HK-2 (cell line): ENCODE measurements at regions not wholly inside any gene's neighbourhood (a gene's known extent, or its start where the extent isn't known, plus 50 kb on each side); places are given as distances from the start of the nearest gene placed in this dataset.
"Not testable (repeated sequence)": the region's sequence is repeated elsewhere in the genome, so short reads cannot be mapped to it uniquely, and the experiment has no call there.

Source experiments
- DNase-seq: peaks from one replicate; pipeline ENCODE4 v3.0.0-alpha.2; 2018; ENCODE audit not compliant: unreplicated experiment

DNA sequence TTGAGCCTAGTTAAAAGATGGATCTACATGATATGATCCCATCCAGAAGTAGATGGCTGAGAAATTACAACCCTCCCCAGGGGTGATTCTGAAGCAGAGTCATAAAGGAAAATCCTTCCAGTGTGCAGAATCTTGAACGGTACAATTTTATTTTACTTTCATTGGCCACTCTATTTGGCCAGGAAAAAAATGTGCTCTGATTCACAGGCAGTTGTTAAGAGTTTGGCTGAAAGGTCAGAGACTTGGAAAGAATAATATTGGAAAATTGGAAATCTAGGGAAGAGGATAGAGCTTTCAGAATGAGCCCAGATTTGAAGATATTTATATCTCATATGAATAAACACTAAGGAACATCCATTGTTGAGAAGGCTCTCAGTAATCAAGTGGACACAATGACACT lies 1299.3 kb upstream of the GJE1 start:
- no peak for DNase-seq

DNA sequence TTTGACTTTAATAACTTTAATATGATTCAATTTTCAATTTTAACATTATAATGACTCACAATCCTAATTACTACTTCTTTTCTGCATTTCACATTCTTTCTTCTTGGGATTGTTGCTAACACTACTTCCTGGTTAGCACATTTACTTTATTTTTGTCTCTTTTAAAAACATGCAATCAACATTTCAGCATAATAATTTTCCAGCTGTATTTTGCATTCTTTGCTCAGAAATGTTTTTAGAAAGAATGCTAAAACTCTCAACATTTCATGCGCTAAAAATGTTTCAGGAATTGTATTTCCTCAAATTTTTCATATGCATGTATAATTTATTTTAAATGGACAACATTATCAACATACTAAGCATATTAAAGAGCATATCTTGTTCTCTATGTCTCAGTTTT lies 1302.1 kb upstream of the GJE1 start:
- DNase-seq: no peak

DNA sequence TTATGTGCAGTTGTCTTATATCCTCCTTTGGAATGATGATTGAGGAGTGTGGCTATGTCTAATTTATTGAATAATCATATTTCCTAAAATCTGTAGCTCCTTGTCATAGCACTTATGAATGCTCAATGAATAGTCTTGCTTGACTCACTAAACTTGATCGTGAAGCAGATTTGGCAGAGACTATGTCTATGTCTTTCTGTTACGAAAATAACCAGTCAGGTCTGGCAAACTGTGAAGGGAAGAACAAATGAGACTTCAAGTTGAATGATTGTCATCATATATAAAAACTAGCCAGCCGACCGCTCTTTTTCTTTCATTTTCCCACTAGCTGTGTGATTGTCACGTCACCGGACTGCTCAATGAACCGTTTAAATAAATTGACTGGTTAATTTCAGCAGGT lies 1303.9 kb upstream of the GJE1 start:
- no peak for DNase-seq

DNA sequence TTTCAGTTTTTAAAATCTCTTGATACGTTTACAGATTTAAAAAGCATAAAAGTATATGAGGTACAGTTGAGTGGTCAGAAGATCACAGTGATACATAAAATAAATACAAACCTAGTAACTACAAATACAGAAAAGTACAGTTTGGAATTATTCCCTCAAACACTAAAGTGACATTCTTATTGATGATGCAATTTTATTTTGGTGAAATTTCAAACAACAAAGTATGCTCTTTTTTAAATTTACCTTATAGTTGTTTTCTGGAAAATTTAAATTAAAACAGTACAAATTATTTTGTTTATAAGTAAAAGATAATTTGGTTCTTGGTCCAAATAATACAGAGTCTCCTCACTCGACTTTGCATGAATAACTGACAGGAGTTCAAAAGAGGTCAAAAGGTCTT lies 1305.1 kb upstream of the GJE1 start:
- no peak for DNase-seq

DNA sequence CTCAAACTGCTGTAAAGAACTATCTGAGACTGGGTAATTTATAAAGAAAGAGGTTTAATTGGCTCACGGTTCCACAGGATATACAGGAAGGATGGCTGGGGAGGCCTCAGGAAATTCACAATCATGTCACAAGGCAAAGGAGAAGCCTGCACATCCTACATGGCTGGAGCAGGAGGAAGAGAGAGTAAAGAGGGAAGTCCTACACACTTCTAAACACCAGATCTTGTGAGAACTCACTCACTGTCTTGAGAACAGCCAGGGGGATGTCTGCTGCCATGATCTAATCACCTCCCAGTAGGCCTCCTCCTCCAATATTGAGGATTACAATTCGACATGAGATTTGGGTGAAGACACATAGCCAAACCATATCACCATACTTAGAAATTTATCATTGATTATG lies 1307.0 kb upstream of the GJE1 start:
- no peak for DNase-seq

DNA sequence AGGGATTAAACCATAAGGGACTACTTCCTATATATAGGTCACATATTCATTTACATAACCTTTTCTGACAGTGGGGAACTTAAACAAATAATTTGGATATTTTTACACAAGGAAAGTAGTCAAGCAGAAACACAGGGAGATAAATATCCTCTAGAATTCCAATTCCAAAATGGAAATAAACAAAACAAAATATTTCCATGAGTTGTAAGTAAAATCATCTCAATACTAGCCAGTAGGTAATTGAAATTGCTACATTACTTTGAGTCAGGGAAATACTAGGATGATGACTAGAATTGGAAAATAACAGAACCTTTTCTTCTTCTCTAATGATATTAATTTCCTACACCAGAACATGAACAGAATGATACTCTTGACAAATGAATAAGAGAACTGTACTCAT lies 1308.1 kb upstream of the GJE1 start:
- DNase-seq: no peak

DNA sequence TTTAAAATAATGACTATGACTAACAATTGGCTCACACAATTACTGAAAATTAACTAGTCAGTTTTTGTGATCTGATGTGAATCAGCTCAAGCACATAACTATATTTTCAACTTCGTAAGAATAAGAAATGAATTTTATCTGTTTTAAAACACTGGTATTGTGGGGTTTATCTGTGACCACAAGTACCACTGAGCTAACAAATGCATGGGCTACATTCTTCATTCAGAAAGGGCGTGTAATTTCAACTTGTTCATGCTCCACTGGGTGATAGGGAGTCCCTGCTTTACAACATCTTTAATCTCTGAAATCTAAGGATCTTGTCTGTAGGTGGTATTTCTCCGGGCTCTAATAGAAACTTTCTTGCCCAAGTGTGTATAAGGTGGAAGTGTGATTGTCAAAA lies 1311.5 kb upstream of the GJE1 start:
- DNase-seq: no peak

DNA sequence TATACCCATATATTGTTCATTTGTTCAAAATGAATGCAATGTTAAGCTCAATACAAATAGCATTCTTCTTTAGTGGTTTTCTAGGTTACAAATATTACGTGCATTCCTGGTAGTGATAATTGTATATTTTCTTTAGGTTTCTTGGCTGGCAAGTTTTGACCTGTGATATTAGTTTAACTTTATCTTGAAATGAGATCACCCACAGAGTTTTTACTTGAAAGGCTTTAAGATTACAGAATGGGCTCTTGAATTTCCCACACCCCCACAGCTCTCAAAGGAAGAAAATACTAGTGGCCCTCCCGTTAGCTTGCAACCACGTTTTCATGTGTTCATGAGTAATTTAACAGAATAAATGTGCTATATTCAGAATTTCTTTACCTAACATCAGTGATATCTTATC lies 1315.5 kb upstream of the GJE1 start:
- DNase-seq: no peak

DNA sequence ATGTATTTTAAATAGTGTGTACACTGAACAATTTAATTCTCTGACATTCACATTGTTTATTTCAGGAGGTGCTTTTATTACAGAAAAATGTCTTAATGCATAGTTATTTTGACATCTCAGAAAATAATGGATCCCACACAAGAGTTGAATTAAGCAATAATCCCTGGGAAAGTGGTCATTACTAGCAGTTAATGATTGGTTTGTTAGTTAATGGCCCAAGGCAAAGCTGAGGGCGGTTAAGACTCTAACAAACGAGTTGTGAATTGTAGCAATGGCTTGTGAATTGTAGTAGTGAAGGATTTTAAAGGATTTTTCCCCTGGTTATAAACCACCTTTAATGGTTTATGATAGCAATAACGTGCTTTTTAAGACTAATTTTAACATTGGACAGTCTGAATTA lies 1316.0 kb upstream of the GJE1 start:
- DNase-seq: no peak

DNA sequence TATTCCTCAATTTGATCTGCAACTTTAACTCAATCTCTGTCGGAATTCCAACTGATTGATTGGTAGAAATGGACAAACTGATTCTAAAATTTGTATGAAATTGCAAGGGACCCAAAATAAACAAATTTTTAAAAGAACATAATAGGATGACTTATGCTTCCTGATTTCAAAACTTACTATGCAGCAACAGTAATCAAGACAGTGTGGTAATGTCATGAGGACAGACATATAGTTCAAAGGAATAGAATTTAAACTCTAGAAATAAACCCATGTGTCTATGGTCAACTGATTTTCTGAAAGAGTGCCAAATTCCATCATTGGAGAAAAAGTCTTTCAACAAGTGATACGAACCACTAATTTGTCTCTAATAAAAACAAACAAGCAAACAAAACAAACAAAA lies 1320.1 kb upstream of the GJE1 start:
- no peak for DNase-seq

DNA sequence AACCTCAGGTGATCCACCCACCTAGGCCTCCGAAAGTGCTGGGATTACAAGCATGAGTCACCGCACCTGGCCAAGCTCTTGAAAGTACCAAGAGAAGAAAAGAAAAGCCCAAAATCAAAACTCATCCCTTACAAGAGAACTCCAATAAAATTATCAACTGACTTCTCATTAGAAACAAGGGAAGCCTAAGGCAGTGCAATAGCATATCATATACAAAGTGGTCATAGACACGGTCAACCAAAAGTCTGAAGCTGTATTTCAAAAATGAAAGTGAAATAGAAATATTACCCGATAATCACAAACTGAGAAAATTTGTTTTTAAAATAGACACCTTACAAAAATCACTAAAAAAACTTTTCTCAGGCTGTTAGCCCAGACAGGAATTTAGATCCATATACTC lies 1321.1 kb upstream of the GJE1 start:
- DNase-seq: no peak

DNA sequence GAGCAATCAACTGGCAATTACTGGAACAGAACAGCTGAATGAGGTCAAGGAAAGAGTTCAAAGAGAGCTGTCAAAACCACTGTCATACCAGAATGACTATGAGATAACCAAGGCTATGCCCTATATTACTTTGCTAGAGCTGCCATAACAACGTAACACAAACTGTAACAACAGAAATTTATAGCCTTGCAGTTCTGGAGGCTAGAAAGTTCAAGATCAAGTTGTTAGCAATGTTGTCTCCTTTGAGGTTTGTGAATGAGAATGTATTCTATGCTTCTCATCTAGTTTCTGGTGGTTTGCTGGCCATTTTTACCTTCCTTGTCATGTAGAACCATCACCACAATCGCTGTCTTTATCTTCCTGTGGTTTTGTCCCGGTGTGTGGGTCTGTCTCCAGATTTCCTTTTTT lies 1323.0 kb upstream of the GJE1 start:
- no peak for DNase-seq

DNA sequence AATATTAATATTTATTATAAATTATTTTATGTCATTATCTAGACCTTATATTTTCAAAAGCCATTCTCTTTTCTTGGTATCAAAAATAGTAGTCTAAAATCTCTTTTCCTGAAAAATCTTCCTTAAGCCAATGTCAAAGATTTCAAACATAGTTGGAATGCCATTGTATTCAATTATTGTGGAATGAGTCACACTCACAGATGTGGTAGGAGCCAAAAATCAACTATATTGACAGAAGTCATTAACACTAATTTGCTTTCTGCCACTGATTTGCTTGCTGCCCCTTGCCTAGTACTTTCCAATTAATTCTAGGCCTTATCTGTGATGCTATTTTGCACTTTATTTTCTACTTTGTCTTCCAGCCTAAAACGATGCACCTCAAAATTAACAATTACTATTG lies 1326.3 kb upstream of the GJE1 start:
- DNase-seq: no peak

DNA sequence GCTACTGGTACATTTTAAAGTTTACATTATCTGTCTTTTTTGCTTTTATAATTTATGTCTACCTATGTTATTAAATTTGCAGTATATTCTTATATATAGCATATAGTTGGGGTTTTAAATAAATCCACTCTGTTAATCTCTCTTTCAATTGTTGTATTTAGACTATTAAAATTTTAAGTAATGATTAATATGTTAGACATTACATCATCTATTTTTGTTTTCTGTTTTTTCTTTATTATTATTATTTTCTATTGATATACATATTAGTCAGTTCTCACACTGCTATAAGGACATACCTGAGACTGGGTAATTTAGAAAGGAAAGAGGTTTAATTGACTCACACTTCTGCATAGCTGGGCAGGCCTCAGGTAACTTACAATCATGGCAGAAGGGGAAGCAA lies 1338.2 kb upstream of the GJE1 start:
- DNase-seq: no peak

DNA sequence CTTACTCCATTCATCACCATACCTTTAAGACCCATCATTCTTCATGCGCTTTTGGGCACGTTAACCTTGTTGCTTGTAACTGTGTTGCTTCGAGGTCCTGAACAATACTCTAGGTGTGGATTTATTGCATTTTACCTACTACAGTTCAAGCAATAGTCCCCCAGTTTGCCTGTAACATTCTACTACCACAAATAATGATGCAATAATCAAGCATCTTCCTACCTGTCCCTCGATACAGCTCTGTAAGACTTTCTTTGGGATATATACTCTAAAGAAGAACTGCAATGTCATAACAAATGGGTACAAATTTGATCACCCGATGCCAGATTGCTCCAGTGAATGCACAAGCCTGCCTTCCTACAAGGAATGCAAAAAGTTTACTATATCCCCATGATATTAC lies 1342.6 kb upstream of the GJE1 start:
- no peak for DNase-seq

DNA sequence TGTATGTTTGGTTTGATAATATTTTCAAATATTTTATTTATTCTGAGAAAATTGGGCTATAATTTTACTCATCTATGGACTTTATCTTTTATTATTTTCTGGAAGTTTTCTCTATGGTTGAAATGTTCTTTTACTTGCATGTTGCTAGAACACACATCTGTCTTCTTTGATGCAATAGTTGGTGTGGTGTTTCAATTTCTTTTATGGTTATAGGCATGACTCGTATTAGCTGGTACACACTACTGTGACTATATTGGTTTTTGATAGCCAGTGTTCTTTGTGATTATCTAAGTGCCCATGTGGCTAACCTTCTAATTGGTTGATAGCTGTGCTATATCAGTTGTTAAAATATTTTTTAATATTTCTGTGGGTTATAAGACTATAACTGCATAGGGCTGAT lies 1343.3 kb upstream of the GJE1 start:
- no peak for DNase-seq

DNA sequence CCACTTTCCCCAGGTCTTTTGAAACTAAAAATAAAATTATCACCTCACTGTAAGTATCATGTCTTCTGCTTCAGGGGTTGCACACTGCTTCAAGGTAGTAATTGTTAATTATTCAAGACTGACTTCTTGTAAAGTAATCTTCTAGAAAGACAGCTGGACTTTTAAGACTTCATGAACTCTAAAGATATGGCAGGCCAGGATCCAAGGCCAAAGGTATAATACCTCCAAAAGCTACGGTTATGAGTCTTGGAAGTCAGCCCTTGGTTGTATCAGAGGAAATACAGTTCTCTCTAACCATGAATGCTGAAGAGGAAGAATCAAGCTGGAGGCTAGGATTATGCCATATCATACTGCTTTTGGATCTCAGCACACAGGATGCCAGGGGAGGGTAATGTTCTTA lies 1346.8 kb upstream of the GJE1 start:
- DNase-seq: no peak

DNA sequence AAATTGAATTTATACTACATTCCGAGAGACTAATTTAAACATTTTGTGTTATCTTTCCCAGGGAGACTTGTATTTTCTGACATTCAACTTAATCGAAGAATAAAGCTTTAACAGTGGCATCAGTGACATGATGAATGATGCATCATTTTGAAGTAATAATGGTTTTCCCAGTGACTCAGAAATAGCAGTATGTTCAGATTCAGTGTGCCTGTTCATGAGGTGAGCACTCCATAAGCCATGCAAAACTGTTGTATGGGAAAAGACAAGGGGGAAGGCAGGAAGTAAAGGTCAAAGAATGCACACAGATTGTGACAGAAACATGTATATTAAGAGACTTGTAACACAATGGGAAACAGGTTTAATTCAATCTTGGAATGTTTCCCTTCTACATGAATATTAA lies 1348.2 kb upstream of the GJE1 start:
- no peak for DNase-seq

DNA sequence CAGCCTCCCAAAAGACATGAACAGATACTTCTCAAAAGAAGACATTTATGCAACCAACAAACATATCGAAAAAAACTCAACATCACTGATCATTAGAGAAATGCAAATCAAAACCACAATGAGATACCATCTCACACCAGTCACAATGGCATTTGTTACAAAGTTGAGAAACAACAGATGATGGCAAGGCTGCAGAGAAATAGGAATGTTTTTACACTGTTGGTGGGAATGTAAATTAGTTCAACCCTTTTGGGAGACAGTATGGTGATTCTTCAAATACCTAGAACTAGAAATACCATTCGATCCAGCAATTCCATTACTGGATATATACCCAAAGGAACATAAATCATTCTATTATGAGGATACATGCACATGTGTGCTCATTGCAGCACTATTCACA lies 1349.2 kb upstream of the GJE1 start:
- not testable (repeated sequence) for DNase-seq

DNA sequence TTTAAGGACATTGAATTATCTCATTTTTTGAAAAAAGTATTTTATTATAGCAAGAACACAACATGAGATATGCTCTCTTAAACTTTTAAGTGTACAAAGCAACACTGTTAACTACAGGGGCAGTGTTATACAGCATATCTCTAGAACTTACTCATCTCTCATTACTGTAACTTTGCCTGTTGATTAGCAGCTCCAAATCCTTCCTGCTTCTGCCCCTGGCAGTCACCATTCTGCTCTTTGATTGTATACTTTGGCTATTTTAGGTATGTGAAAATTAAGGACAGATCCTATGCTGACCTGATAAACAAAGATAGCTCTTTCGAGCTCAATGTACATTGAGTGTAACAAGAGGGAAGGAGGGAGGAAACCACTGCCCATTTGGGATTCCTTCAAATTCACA lies 1349.8 kb upstream of the GJE1 start:
- DNase-seq: no peak

DNA sequence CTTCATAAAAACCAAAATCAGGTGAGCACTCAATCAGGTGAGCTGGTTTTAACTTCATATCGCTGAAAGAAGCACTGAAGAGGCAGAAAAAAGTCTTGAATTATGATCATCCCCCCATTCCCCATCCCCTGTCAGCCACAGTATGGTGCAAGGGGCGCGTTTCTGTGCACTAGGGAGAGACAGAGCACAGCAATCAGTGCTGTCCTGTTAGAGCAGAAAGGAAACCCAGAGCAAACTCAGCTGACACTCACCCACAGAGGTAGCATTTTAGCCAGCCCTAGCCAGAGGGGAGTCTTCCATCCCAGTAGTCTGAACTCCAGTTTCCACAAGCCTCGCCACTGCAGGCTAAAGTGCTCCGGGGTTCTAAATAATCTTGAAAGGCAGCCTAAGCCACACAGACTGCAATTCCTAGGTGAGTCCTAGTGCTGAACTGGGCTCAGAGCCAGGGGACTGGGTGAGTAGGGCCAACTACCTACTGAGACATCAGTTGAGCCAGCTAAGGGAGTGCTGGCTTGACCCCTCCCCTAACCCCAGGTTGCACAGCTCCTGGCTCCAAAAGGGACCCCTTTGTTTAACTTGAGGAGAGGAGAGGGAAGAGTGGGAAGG lies 1352.6 kb upstream of the GJE1 start:
- DNase-seq: no peak

DNA sequence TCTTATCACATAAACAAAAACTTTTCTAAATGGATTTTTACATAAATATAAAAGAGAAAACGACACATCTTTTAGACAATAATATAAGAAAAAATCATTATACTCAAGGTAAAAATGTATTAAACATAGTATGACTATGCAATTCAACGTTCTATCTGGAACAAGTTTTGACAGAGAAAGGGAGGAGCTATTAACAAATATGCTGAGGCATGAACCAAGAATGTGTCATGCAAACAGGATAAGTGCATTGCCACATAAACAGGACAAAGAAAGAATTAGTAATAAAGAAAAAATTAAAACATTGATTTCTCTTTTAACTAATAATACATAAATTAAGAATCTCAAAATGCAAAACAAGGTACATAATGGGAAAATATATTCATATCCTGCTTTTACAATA lies 1353.4 kb upstream of the GJE1 start:
- DNase-seq: no peak

DNA sequence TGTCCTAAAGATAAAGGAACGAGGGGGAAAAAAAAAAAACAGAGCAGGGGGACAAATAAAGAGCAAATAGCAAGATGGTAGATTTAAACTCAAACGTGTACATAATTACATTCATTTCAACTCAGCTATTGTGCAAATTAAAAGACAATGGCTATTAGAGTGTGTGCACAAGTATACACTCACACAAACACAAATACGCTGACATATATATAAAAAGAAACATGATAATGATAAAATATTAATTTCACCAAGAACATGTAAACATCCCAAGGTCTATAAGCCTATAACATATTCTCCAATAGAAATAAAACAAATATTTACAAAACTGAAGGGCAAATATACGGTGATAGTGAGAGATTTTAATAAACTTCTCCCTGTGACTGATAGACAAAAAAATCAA lies 1354.9 kb upstream of the GJE1 start:
- DNase-seq: no peak

DNA sequence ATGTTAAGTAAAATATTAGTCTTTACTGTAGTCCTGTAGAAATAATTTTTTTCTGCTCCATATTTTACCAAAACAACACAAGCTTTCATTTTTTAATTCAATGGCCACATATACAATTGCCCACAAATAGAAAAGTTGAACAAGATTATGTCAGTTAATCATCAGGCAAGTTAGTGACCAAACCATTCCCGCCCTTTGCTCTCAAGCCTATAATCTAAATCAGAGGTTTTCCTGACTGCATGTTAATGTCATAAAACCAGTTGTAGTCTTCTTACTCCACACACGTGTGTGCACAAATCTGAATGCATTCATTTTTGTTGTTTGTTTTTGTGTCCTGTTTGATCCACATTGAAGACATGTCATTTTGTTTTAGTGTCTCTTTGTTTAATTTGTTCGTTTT lies 1357.7 kb upstream of the GJE1 start:
- DNase-seq: no peak

DNA sequence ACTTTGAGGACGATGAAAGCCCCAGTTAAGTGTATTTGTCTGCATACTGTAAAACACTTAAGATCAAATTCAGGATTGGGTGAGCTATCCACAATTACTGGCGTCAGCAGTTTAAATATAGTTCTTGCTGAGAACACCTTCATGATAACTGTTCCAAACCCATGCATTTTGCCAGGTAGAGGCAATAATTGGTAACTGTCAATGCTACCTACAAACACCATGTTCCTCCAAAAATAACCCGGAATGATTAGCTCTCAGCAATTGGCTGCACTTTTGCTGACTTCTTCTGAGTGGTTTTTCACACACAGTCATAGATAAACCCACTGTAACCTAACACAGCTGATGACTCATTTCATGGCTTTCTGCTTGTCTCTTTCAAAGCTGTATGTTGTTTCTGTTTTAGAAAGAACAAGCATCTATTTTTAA lies 1358.6 kb upstream of the GJE1 start:
- DNase-seq: no peak
